Upper lobe of left lung (tissue), 4 donors: ENCODE measurements at regions not wholly inside any gene's neighbourhood (a gene's known extent, or its start where the extent isn't known, plus 50 kb on each side); places are given as distances from the start of the nearest gene placed in this dataset.

Experiments
- CTCF ChIP-seq, 6 experiments: fragments of 450-650 bp in 4 of 6; fragments of 200-600 bp in 2 of 6; sonication (generic) in 2 of 6; IDR thresholded peaks; one replicate each; pipeline ENCODE4 v1.5.1; 2016 to 2019; ENCODE audit warnings: antibody characterized with exemption in 6 of 6
- POLR2A ChIP-seq, 4 donors: fragments of 450-650 bp; IDR thresholded peaks; one replicate each; pipeline ENCODE4 v1.5.1; 2016 to 2017; ENCODE audit warnings: antibody characterized with exemption in 4 of 4, mild to moderate bottlenecking in 2 of 4
- POLR2AphosphoS5 ChIP-seq, 2 donors: sonication (generic); formaldehyde crosslinking; IDR thresholded peaks; one replicate each; pipeline ENCODE4 v1.5.1; 2017; ENCODE audit warnings: antibody characterized with exemption in 2 of 2

GRCh38 chr12:97758194-97758501 lies 295.5 kb downstream of the RMST start:
- TF ChIP-seq POLR2A (IDR thresholded peaks at IDR 0.05), result no peak
- TF ChIP-seq CTCF (IDR thresholded peaks at IDR 0.05), result no peak
- no peak for TF ChIP-seq POLR2AphosphoS5 (IDR thresholded peaks at IDR 0.05)
